Panc1 (cell line): ENCODE measurements at regions not wholly inside any gene's neighbourhood (a gene's known extent, or its start where the extent isn't known, plus 50 kb on each side); places are given as distances from the start of the nearest gene placed in this dataset.
"Not testable (repeated sequence)": the region's sequence is repeated elsewhere in the genome, so short reads cannot be mapped to it uniquely, and the experiment has no call there.

Experiments used
- ATAC-seq: fragments of 200-7000 bp; cut with Tn5 transposase; 2 replicates; pipeline ENCODE4 v1.9.1; 2020; ENCODE audit warnings: mild to moderate bottlenecking, moderate library complexity
- BruUV-seq: library from RNA; stranded (reverse); fragments of 400-500 nt; replicated peaks from 2 replicates; lab custom pipeline; 2021; lab: Mats Ljungman, UMichigan
- CTCF ChIA-PET: fragments of 300-600 bp; sonication (Branson Sonifier 250); formaldehyde crosslinking; loops from one replicate; lab custom pipeline; 2022; ENCODE audit warnings: antibody characterized with exemption; lab: Charles Lee
- POLR2A ChIA-PET: fragments of 300-600 bp; sonication (Branson Sonifier 250); formaldehyde crosslinking; loops from one replicate; lab custom pipeline; 2022; ENCODE audit warnings: antibody characterized with exemption; lab: Charles Lee
- DNase-seq: peaks from one replicate; pipeline ENCODE4 v3.0.0-alpha.2; 2010; ENCODE audit warnings: low read depth, low spot score
- H3K27ac ChIP-seq: 2 replicates; pipeline ENCODE4 v1.5.1; 2011; ENCODE audit warnings: mild to moderate bottlenecking, low read length, inconsistent platforms
- H3K27me3 ChIP-seq: fragments of 200-500 bp; sonication (Bioruptor generic); 2 replicates; pipeline ENCODE4 v1.6.0; 2014; ENCODE audit warnings: low read length, inconsistent platforms; ENCODE audit not compliant: control insufficient read depth, insufficient read depth
- H3K36me3 ChIP-seq: fragments of 200-500 bp; sonication (Bioruptor generic); 2 replicates; pipeline ENCODE4 v1.5.1; 2014; ENCODE audit warnings: inconsistent platforms, mild to moderate bottlenecking, low read length, moderate library complexity; ENCODE audit not compliant: control insufficient read depth, insufficient read depth
- H3K4me1 ChIP-seq: 2 replicates; pipeline ENCODE4 v1.5.1; 2011; ENCODE audit warnings: inconsistent platforms, mild to moderate bottlenecking, low read length, moderate library complexity; ENCODE audit not compliant: control insufficient read depth, insufficient read depth
- H3K4me3 ChIP-seq, 2 experiments: 2 replicates each; pipeline ENCODE4 v1.5.1; 2011 to 2012; ENCODE audit warnings: low read depth in 2 of 2, low read length in 2 of 2, mild to moderate bottlenecking in 2 of 2, inconsistent platforms in 1 of 2, moderate library complexity in 1 of 2
- H3K9me3 ChIP-seq: fragments of 200-500 bp; sonication (Bioruptor generic); 2 replicates; pipeline ENCODE4 v1.5.1; 2014; ENCODE audit warnings: low read depth, mild to moderate bottlenecking, inconsistent platforms, low read length, moderate library complexity; ENCODE audit not compliant: control insufficient read depth, insufficient read depth
- CTCF ChIP-seq: fragments of 450-650 bp; IDR thresholded peaks from 2 replicates; pipeline ENCODE4 v1.5.1; 2017; ENCODE audit warnings: mild to moderate bottlenecking
- POLR2AphosphoS5 ChIP-seq: IDR thresholded peaks from 2 replicates; pipeline ENCODE4 v1.6.1; 2012; ENCODE audit warnings: mild to moderate bottlenecking, low read depth, low read length, moderate library complexity
- REST ChIP-seq, 2 experiments: IDR thresholded peaks; 2 replicates each; pipeline ENCODE4 v1.6.1; 2011 to 2012; ENCODE audit warnings: low read depth in 2 of 2, control low read depth in 1 of 2, low read length in 1 of 2, mild to moderate bottlenecking in 1 of 2, moderate library complexity in 1 of 2; ENCODE audit not compliant: insufficient read depth in 1 of 2
- SIN3A ChIP-seq: IDR thresholded peaks from 2 replicates; pipeline ENCODE4 v1.6.1; 2012; ENCODE audit warnings: low read depth, mild to moderate bottlenecking, low read length, moderate library complexity, borderline replicate concordance; ENCODE audit not compliant: insufficient read depth
- TCF7L2 ChIP-seq: IDR thresholded peaks from 2 replicates; pipeline ENCODE4 v1.6.1; 2011; ENCODE audit warnings: mild to moderate bottlenecking, low read depth, low read length, inconsistent platforms
- in situ Hi-C: cut with HindIII; loops from 2 replicates; pipeline ENCODE4 v1.10.0; 2016; ENCODE audit warnings: low sequenced_read_pairs, low pct_unique_long_range_greater_than_20kb
- intact Hi-C: fragments of 100-400 bp; cut with micrococcal nuclease; formaldehyde crosslinking; loops from one replicate; pipeline ENCODE4 v1.10.0; 2022; ENCODE audit not compliant: unreplicated experiment

- in situ Hi-C loops = no loop called here
- BruUV-seq = no TSS peak
- ChIA-PET POLR2A (no interaction called here), CTCF (no interaction called here)
- H3K27ac ChIP-seq = no peak overlapping the region
- H3K9me3 ChIP-seq = no peaks in the 10 kb centered on the region
- DNase-seq (no peak), ATAC-seq (no peak)
- H3K4me1 ChIP-seq = no peaks in the 10 kb centered on the region
- H3K27me3 ChIP-seq = no peaks in the 10 kb centered on the region
- H3K36me3 ChIP-seq = no peaks in the 10 kb centered on the region
- no peak overlapping the region for H3K4me3 ChIP-seq
- intact Hi-C loops = no loop called here
- TF ChIP-seq SIN3A (no peak), TCF7L2 (no peak)
These were observed 89.3 kb downstream of the ZNF648 start for GRCh38 chr1:181972256-181972655.

- DNase-seq (no peak), ATAC-seq (no peak)
- TF ChIP-seq SIN3A (no peak), TCF7L2 (no peak), POLR2AphosphoS5 (no peak), CTCF (no peak), REST (IDR thresholded peaks at IDR 0.05; ENCODE audit: insufficient read depth in 1 of 2, low read depth in 2 of 2, low read length in 1 of 2) (no peak)
- Histone ChIP-seq H3K27ac (no peak overlapping the region), H3K9me3 (no peaks in the 10 kb centered on the region), H3K4me1 (no peaks in the 10 kb centered on the region), H3K36me3 (no peaks in the 10 kb centered on the region), H3K4me3 (no peak overlapping the region), H3K27me3 (no peaks in the 10 kb centered on the region)
- in situ Hi-C loops = no loop called here
- ChIA-PET POLR2A (no interaction called here), CTCF (no interaction called here)
- intact Hi-C loops = no loop called here
- no TSS peak for BruUV-seq
These were observed 90.1 kb downstream of the ZNF648 start for GRCh38 chr1:181971424-181971823.

GRCh38 chr1:181969902-181970301, 91.6 kb downstream of the ZNF648 start:
- no peak for DNase-seq
- H3K4me3 ChIP-seq = no peak overlapping the region
- TF ChIP-seq REST (IDR thresholded peaks at IDR 0.05; ENCODE audit: insufficient read depth in 1 of 2, low read depth in 2 of 2, low read length in 1 of 2) (no peak), POLR2AphosphoS5 (no peak)
- no peaks in the 10 kb centered on the region for H3K36me3 ChIP-seq
- no peaks in the 10 kb centered on the region for H3K9me3 ChIP-seq
- H3K27ac ChIP-seq = no peak overlapping the region
- intact Hi-C loops (no loop called here), in situ Hi-C loops (no loop called here)
- ChIA-PET CTCF (interaction anchor here (0.6 kb wide), 1 partner anchor 1961 kb away, joined by 3 read pairs; no protein-coding TSS in a partner anchor), POLR2A (no interaction called here)
- ATAC-seq = no peak
- no peaks in the 10 kb centered on the region for H3K4me1 ChIP-seq
- H3K27me3 ChIP-seq = no peaks in the 10 kb centered on the region
- no TSS peak for BruUV-seq

GRCh38 chr1:181954696-181955095, 106.8 kb downstream of the ZNF648 start:
- POLR2A ChIA-PET, CTCF ChIA-PET, ATAC-seq, H3K4me3 ChIP-seq, H3K9me3 ChIP-seq, H3K27me3 ChIP-seq, in situ Hi-C loops, intact Hi-C loops, H3K4me1 ChIP-seq, DNase-seq, BruUV-seq, H3K36me3 ChIP-seq, H3K27ac ChIP-seq: not testable (repeated sequence)
